Suppressor macrophage (primary cell): ENCODE measurements at regions not wholly inside any gene's neighbourhood (a gene's known extent, or its start where the extent isn't known, plus 50 kb on each side); places are given as distances from the start of the nearest gene placed in this dataset.

Source experiments
- DNase-seq, 4 experiments: peaks; one replicate each; pipeline ENCODE4 v3.0.0-alpha.2; 2020 to 2022

- no peak for DNase-seq
Measured at GRCh38 chr2:52828112-52828511, 939.5 kb upstream of the CHAC2 start.

GRCh38 chr2:52821631-52822030 lies 946.0 kb upstream of the CHAC2 start:
- DNase-seq = no peak

- no peak for DNase-seq
Measured at GRCh38 chr2:52818958-52819357, 948.6 kb upstream of the CHAC2 start.

DNA sequence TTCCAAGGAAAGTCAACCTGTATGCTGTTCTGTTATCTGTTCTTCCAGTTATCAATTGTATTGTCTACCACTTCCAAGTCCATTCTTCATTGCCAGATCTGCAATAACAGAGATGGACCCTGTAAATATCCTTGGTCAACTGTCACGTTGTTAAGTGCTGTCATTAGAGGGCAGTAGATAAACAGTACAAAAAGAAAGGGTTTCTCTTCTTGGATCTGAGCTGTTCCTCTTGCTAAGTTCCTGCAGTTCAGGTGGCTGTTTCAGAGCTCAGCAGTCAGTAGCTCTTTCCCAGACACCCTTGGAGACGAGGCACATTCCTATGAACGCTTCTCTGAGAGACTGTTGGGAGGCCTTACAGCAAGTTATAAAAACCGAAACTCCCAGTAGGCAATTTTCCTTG lies 957.1 kb upstream of the CHAC2 start:
- DNase-seq = peak in 1 of 4 experiments; percentile 1

GRCh38 chr2:52805901-52806410 lies 961.6 kb upstream of the CHAC2 start:
- no peak for DNase-seq

- no peak for DNase-seq
Measured at GRCh38 chr2:52794581-52794980, 973.0 kb upstream of the CHAC2 start.

GRCh38 chr2:52779446-52779845 lies 988.2 kb upstream of the CHAC2 start:
- DNase-seq = no peak

- no peak for DNase-seq
Measured at GRCh38 chr2:52776571-52776970, 991.0 kb upstream of the CHAC2 start.

- DNase-seq = no peak
Measured at GRCh38 chr2:52775674-52776073, 991.9 kb upstream of the CHAC2 start.

DNA sequence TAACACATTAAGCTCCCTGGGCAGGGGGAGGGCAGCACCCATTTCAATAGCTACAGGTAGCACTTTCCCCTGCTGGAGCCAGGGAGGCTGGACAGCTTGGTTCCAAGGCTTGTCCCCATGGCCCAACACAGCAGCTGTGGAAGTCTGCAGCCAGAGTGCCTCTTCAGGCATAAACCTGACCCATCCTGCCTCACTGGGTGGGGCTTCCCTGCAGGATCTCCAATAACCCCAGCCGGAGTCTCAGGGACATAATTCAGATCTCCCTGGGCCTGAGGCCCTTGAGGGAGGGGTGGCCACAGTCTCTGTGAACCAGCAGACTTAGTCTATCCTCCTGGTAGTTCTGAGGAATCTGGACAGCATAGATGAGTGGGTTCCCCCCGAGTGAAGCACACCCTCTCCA lies 1001.9 kb upstream of the CHAC2 start:
- no peak for DNase-seq

- no peak for DNase-seq
Measured at GRCh38 chr2:52749764-52750163, 1017.8 kb upstream of the CHAC2 start.

DNA sequence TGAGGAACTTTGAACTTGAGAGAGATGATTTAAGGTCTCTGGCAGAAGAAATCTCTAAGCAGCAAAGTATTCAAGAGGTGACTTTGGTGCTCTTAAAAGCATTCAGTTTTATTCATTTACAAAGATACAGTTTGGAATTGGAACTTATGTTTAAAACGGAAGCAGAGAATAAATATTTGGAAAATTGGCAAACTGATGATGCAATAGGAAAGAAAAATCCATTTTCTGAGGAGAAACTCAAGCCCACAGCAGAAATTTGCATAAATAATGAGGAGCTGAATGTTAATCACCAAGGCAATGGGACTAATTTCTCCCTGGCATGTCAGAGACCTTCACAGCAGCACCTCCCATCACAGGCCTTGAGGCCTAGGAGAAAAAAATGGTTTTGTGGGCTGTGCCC lies 1022.5 kb upstream of the CHAC2 start:
- no peak for DNase-seq

DNA sequence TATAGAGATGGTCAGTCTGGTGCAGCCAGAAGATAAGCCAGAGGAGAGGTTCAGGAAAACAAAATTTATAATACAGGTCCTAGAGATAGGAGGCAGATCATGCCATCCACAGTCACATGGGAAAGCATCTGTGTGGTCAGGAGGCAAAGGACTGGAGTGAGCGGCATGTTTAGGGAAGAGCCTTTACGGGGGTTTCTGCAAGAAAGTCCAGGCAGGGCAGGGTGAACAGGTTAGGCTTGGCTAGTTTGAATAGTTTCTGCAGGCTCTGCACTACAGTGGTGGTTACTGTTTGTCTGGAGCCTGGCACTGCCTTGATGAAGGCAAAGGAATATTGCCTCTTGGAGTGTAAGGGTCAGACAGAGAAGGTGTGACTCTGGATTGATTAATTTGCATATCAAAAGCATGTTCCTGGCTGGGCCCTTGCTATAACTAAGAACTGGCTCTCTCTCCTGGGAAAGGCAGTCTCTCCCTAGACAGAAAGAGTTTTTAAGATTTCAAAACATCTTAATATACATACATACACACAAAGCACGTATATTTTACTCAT lies 1034.7 kb upstream of the CHAC2 start:
- DNase-seq = no peak

- no peak for DNase-seq
Measured at GRCh38 chr2:52724585-52724984, 1043.0 kb upstream of the CHAC2 start.

DNA sequence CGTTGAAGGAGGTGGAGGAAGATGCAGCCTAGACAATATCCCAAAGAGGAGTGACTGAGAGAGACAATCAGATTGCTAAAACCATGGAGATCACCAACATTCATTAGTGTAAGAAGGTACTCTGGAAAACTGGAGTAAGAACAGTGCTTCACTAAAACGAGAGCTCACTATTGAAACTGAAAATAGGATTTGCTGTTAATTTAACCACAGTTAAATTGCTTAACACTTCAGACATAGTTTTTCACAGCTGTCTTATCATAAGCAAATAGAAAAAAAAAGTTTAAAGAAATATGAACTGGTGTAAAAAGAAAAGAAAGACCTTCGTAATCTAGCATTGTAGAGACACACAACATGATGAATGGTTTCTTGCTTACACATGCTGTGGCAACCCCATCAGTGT lies 1049.8 kb upstream of the CHAC2 start:
- no peak for DNase-seq

DNA sequence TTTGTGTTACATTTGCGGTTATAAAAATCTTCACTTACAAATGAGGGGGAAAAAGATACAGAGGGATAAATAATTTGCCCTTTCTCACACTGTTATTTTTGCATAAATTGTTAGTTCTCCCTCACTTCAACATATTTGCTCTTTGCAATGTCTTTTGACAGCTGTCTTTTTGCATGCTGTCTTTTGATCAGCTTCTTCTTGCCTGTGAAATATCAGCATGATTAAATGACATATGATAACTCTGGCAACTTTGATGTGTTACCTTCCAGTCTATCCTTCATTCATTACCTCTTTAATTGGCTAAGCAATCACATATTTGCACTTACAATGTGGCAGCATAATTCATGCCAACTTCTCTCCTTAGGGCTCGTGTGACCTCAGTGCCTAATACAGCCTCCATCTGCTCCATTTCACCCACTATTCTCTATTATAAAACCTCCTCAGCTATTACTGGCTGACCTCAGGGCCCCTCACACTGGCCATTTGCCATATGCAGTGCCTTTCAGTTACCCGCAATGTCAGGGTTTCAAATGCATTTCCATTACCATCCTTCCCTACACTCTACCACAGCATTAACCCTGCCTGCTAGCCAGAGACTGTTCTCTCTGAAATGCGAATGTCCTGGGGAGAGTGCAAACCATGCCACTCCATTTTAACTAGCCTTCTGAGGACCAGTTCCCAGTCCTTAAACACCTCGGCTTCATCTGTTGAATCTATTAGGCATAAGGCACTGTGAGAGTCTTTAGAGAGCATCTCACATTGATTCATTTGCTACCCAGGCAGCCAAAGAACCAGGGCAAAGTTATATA lies 1056.6 kb upstream of the CHAC2 start:
- no peak for DNase-seq

DNA sequence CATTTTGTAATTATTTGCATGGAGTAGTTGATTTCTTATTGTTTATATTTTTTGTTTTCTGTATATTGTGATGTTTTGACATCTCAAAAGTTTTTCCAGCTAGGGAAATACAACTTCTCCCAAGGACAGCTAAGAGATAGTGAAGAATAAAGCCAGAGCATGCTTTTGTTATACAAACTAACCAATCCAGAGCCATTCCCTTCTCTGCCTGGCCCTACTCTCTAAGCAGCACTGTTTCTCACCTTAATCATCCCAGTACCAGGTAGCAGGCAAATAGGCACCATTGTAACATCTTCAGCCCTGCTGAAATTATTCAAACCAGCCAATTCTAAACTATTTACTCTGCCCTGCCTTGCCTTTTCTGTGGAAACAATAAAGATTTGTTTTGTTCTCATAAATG lies 1063.4 kb upstream of the CHAC2 start:
- DNase-seq = no peak

GRCh38 chr2:52703004-52703403 lies 1064.6 kb upstream of the CHAC2 start:
- DNase-seq = no peak

GRCh38 chr2:52698408-52698807 lies 1069.2 kb upstream of the CHAC2 start:
- no peak for DNase-seq

- no peak for DNase-seq
Measured at GRCh38 chr2:52697690-52698089, 1069.9 kb upstream of the CHAC2 start.

- DNase-seq = no peak
Measured at GRCh38 chr2:52695731-52696130, 1071.9 kb upstream of the CHAC2 start.

- DNase-seq = no peak
Measured at GRCh38 chr2:52686935-52687334, 1080.7 kb upstream of the CHAC2 start.

DNA sequence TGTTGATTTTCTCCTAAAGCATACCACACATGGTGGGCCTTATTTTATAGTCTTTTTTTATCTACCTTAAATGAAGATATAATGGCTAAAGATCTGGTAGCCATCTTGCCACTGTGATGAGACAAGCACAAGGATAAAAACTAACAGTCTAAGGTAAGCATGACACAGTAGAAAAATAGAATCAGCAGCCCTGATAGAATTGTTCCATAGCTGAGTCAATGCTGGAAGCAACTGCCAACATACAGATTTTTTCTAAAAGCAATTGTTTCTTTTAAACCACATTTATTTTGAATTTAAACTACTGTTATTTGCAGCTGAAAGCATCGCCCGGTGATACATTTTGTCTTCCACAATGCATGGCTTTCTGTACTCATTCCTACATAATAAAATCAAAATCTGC lies 1091.5 kb upstream of the CHAC2 start:
- no peak for DNase-seq

GRCh38 chr2:52668724-52669123 lies 1098.9 kb upstream of the CHAC2 start:
- DNase-seq = no peak

- DNase-seq = no peak
Measured at GRCh38 chr2:52659546-52659945, 1108.1 kb upstream of the CHAC2 start.
